NCI-H1694 treated with DMSO at 0.1 percent for 48 hours (cell line): ENCODE measurements at regions not wholly inside any gene's neighbourhood (a gene's known extent, or its start where the extent isn't known, plus 50 kb on each side); places are given as distances from the start of the nearest gene placed in this dataset.
A peak's percentile ranks its signal among the peaks of the same experiment; 100 is the strongest.
"Not testable (repeated sequence)": the region's sequence is repeated elsewhere in the genome, so short reads cannot be mapped to it uniquely, and the experiment has no call there.

Experiments
- DNase-seq: peaks from one replicate; lab custom pipeline; 2025; lab: John Stamatoyannopoulos, UW

DNA sequence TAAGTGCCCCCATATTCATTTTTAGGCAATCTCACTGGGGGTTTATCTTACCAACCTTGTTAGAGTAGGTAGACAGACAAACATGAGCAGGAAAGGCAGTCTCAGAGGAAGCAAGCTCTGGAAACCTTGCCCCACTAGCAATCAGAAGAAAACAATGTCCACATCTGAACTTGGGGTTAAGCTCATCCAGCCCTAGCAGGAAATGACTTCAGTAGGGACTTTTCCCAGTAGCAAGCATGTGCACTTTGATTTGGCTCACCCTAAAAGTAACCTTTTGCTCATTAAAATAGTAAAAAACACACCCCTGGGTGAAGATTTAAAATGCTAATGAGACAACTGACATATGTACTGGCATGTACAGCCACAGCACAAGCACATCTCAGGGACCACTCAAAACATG, 175.5 kb downstream of the AKAIN1 start:
- DNase-seq: no peak

DNA sequence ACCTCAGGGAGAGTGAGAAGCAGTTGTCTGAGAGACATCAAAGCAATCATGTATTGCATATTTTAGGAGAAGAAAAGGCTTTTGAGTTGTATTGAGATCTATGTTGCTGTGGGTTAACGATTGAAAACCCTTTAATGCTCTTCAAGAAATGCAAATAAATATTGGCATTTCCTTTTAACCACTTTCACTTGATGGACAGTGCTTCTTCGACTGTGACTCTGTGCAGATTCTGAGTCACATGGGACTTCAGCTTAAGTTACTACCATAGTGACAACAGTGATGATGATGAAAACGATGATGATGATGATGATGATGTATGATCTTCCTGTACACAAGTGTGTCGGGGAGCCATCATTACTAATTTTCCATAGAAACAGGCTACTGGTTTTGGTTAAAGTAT, 181.8 kb downstream of the AKAIN1 start:
- DNase-seq: no peak

DNA sequence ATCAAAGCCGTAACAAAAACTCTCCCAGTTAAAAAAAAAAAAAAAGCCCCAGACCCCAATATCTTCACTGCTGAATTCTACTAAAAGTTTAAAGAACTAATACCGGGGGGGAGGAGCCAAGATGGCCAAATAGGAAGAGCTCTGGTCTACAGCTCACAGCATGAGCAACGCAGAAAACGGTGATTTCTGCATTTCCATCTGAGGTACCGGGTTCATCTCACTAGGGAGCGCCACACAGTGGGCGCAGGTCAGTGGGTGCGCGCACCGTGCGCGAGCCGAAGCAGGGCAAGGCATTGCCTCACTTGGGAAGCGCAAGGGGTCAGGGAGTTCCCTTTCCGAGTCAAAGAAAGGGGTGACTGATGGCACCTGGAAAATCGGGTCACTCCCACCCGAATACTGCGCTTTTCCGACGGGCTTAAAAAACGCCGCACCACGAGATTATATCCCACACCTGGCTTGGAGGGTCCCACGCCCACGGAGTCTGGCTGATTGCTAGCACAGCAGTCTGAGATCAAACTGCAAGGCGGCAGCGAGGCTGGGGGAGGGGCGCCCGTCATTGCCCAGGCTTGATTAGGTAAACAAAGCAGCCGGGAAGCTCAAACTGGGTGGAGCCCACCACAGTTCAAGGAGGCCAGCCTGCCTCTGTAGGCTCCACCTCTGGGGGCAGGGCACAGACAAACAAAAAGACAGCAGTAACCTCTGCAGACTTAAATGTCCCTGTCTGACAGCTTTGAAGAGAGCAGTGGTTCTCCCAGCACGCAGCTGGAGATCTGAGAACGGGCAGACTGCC, 192.8 kb downstream of the AKAIN1 start:
- DNase-seq: peak; percentile 12

DNA sequence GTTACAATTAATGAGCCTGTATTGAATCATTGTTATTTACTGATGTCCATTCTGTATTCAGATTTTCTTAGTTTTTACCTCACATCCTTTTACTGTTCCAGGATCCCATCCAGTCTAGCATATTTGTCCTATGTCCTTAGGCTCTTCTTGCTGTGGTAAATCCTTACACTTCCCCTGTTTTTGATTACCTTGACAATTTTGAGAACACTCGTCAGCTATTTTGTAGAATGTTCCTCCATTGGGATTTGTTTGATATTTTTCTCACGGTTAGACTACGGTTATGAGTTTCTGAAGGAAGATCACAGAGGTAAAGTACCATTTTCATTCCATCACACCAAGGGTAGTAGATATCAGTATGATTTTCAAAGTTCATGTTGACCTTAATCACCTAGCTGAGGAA, 202.3 kb downstream of the AKAIN1 start:
- DNase-seq: no peak

DNA sequence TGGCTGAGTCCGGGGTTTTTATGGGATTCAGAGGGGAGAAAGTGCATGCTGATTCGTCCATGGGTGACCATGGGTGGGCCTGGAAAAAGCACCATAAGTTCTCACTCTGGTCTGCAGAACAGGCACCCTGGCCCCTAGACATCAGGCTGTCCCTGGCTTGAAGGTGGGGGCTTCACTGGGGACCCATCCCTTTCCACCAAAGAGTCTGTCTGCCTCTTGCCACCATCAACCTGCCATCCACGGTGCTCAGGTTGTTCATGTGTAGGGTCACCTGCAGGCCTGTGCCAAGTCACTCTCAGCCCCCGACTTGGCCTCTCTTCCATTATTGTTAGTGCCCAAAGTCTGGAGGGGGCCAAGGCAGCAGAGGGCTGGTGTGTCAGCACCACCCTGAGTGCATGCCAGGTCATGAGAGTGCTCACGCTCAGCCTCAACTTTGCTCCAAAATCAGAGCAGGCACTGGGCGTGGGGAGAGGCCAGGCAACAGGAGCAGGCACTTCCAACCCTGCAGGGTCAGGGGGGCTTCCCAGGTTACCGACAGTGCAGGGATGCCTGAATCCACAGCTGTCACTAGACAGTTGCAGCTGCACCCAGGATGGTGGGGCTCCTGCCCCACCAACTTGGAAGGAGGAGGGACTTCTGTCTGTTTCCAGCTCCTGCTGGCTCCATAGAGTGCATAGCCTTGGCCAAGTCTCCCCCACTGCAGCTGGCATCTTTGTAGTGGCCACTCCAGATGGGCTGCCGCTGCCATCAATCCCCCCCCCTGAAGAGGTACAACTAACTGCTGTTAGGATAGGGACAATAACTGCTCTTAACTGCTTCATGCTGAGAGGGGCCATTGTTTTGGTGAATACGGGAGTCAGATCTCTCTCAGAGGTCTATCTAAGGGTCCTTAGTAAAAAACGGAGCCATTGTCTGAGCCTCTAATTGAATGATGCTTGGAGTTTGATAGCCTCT, 209.3 kb downstream of the AKAIN1 start:
- no peak for DNase-seq

DNA sequence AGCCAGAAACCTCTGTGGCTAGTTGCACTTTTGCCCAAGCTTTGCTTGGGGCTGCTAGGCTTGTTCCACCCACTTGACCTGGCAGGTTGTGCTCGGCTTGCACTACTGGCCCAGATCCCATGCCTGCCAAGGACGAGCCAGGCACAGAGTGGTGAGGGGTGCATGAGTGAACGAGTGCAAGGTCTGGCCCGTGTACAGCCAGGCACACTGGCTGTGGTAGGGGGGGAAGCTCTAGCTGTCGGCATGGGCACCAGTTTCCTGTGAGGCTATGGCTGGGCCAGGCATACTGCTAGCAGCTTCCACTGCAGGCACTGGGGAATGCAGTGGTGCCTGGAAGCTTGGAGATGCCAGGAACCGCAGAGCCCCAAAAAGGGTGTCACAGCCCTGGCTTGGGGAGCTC, 210.4 kb downstream of the AKAIN1 start:
- no peak for DNase-seq

DNA sequence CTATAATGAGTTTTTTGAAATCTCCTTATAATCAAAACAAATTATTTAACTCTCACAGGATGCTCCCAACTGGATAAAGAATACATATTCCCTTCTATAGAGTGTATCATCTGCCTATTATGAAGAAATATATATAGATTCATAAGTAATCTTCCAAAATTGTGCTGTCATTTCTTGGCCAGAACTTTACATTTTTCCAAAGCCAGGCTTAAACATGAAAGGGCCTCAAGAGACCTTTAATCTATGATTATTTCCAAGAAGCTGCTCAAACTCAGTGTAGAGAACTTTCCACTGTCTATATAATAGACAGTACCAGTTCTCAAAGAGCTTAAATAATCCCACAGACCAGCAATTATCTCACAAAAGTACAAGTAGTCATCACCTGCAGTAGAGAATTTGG, 211.0 kb downstream of the AKAIN1 start:
- DNase-seq: no peak

DNA sequence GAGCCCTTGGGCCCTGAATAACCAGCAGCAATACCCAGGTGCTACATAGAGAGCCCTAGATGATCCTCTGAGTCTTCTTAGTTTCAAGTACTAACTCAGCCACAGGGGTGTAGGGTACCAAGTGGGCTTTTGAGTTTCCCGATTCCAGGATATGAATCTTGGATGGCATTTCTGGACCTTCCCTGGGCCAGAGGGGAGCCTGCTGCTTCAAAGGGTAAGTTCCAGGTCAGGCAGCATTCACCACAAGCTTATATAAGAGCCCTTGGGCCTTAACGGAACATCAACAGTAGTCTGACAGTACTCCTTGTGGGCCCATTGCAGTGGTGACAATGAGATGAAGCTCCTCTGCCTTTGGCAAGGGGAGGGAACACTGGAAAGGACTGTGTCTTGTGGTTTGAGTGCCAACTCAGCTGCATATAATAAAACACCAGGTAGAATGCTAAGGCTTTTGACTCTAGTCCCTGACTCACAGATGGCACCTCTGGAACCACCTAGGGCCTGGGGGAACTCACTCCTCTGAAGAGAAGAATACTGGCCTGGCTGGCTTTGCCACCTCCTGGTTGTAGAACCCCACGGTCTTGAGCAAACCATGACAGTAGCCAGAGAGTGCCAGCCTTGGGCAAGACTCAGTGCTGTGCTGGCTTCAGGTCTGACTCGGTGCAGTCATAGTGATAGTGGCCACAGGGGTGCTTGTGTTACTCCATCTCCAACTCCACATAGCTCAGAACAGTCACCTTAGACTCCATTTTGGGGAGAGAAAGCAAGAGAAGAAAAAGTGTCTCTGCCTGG, 235.7 kb downstream of the AKAIN1 start:
- DNase-seq: no peak

DNA sequence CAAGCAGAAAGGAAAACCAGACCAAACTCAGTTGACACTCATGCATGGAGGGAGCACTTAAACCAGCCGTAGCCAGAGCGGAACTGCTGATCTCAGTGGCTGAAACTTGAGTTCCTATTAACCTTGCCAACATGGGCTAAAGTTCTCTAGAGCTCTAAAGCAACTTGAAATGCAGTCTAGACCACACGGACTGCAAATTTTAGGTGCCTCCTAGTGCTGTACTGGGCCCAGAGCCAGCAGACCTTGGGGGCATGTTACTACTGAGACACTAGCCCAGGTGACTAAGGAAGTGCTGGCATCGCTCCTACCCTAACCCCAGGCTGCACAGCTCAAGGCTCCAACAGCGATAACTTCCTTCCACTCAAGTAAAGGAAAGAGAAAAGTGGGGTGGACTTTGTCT, 236.5 kb downstream of the AKAIN1 start:
- no peak for DNase-seq

DNA sequence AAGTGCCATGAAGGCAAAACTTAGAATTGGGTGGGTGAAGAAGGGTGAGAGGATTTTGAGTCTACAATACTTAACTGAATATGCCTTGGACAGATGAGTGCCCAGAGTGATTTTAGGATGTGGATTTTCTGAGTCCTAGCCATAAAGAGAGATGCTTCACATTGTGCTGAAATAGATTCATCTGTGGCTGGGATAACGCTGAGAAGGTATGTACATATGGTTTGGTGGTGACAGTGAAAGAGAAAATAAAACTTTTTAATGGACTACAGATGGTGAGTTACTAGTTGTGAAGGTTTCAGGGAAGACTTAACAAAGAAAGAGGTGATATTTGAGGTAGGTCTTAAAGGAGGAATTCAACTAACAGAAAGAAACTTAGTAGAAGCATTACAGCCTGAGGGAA, 265.8 kb downstream of the AKAIN1 start:
- DNase-seq: no peak

DNA sequence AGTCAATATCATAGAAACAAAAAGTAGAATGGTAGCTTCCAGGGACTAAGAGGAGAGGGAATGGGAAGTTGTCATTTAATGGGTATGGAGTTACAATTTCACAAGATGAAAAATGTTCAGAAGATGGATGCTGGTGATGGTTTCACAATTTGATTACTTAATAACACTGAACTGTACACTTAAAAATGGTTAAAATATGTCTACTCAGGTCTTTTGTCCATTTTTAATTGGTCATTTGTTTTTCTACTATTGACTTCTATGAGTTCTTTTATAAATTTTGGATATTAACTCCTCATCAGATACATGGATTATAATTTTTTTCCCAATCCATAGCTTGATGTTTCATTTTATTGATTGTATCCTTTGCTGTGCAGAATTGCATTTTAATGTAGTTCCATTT, 275.5 kb downstream of the AKAIN1 start:
- no peak for DNase-seq

DNA sequence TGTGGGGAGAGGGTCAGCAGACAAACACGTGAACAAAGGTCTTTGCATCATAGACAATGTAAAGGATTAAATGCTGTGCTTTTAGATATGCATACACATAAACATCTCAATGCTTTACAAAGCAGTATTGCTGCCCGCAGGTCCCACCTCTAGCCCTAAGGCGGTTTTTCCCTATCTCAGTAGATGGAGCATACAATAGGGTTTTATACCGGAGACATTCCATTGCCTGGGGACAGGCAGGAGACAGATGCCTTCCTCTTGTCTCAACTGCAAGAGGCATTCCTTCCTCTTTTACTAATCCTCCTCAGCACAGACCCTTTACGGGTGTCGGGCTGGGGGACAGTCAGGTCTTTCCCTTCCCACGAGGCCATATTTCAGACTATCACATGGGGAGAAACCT, 279.5 kb downstream of the AKAIN1 start:
- DNase-seq: not testable (repeated sequence)

DNA sequence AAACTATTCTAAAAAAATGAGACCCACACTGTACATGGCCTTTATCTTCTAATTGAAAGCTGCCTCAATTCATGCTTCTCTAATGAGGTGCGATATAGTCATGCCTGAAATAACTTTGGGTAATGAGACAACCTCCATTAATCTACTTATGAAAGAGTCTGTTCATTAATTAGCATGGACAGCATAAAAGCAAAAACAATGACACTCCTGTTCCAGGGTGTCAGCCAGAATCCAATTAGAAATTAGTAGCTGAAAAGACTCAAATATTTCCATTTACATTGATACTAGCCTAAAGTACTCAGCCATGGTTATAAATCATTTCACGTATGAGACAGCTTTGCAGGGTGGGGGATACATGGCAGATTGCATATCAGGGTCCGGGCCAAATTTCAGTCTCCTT, 288.7 kb downstream of the AKAIN1 start:
- DNase-seq: peak; percentile 15

DNA sequence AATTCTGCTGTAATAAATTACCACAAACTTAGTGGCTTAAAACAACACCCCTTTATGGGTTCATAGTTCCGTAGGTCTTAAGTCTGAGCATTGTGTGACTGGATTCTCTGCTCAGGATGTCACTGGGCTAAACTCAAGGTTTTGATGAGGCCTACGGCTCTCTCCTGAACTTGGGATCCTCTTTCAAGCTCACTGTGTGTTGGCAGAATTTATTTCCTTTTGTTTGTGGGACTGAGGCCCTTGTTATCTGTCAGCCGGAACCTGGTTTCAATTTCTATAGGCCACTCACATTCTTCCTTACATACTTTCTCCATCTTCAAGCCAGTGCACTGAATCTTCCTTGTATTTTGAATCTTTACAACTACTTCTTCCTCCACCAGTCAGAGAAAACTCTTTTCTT, 290.2 kb downstream of the AKAIN1 start:
- DNase-seq: no peak

DNA sequence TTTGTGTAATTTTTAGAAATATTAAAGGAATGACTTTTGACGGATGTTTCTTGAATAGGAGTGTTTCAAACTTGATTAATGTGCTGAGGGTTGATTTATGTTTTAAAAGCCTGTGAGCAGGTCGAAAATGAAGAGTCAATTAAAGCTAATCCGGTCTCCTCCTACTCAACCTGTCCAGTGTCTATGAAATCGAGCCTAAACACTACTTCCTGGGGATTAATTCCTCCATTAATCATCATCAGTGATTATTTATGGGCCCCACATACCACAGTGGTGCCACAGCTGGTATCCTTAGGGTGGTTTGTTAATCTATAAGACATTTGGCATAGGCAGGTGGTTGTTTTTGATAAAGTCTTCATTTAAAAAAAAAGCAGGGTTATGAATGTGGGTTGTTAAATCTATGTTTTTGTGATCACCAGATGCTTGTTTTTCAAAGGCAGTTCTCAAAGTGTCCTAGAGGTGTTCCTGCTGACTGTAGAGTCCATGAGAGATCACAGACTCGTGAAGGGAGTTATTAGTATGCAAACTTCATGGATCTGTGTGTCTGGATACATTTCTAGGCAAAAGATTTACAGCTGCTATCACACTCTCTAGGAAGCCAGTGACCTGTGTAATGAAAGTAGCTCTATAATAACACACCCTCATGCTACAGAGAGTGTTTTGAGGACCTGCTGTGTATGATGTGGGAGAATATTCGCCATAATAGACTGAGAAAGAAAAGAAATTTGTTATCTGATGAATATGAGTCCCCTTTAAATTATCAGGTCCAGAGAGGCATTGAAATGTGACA, 308.6 kb downstream of the AKAIN1 start:
- DNase-seq: no peak

DNA sequence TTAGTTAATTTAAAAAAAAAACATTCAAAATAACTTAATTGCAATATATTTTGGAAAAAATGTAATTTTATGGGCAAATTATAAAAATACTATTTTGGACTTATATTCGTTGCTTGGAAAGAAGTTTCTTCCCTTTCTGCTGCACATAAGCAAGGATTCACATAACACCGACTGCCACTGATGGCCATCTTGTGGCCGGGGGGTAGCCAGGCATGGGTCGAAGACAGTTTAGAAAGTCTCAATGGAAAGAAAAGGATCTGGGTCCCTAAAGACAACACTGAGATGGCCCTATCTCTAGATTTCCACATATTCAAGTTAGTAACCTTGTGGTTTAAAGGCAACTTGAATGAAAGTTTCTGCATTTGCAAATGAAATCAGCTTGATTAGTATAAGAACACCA, 318.6 kb downstream of the AKAIN1 start:
- no peak for DNase-seq

DNA sequence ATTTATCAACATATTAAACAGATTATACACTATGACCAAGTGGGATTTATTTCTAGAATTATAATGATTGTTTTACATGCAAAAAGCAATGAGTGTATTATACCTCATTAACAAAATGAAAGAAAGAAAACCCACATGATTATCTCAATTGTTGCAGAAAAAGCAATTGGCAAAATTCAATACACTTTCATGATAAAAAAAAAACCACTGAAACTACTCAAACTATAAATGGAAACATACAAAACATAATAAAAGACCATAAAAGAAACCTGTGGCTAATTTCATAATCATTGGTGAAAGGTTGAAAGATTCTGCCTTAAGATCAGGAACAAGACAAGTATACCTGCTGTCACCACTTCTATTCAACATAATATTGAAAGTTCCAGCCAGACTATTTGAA, 325.9 kb downstream of the AKAIN1 start:
- DNase-seq: no peak

DNA sequence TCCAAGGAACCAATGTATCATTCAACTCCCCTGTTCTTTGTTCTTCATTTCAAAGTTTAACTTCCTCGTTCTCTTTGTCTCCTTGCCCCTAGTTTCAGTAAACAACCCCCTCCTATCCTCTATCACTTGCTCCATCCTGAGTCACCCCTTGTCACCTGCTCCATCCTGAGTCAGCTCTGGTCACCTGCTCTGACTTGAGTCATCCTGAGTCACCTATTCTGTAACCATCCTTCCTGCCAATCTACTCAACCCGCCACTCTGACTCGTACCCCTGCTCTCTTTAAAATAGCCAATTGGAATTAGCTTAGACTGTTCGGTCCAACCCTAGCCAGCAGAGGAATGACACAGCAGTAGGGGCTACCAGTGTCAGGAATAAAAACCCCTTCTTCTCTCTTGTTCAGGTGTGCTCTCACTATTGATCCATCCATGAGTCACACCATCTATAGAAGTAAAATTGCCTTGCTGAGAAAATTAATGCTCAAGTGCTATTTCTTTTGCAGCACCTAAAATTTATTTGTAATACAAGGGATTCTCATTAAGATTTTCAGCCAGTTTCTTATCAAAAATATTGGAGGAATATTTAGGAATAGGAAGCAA, 326.8 kb downstream of the AKAIN1 start:
- no peak for DNase-seq

DNA sequence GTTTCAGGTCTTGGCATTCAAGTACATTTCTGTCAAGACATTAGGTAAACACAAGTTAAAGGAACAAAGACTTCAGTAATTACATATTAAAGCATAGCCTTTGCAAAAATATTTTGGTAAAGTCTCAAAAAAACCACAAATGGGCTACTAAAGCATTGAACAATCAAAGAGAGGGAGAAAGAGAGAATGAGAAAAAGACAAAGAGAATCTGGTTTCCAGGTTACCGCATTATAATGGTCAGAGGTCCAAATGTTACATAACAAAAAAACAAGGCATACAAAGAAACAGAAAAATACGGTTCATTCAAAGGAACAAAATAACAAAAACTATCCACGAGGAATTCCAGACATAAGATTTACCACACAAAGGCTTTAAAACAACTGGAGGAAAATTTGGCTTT, 327.9 kb downstream of the AKAIN1 start:
- no peak for DNase-seq

DNA sequence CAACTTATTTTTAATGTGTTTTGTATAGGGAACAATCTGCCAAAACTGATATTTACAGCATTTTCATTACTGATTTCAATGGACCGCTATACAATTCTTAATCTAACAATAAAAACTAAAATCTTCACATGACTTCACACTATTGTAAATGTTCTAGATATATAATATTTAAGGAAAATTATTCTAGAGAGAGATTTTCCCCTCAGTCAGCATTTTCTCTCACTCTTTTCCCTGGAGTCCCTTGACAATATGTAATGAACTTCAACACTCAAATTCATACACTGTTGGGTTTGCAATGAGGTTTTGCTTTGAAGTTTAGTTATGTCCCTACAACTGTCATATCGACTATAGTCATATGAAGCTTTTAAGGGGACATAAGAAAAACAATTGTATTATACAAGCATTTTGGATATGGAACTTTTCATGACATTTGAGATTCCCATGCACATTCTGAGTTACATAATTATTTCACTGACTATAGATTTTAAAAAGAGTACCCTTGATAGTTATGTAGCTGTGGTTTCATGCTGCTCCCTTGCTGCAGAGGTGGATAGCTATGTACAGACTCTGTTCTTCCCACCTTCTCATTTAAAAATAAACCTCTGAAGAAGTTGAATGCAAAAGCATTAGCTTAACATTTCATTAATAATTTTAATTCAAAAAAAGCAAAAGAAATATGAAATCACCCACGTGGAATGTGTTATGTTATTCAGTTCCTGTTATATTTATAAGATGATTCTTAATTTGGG, 338.5 kb downstream of the AKAIN1 start:
- DNase-seq: no peak

DNA sequence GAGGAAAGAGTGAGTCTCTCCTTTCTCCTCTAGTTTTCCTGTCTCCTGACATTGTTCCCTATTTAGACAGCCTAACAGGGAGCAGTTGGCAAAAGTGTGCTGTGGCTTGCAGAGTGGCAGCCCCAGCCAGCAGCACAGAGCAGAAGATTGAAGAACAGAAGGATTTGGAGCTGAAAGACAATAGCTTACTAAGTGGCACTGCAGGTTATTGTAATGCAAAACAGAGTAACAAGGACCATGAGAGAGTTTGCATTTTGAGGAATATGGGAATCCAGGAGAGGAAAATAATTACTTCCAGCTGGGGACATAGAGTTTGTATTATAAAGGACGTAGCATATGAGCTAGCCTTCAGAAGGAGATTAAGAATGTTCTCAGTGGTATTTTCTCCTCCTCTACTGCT, 342.4 kb downstream of the AKAIN1 start:
- no peak for DNase-seq
